ENCODE measurements at regions not wholly inside any gene's neighbourhood (a gene's known extent, or its start where the extent isn't known, plus 50 kb on each side); places are given as distances from the start of the nearest gene placed in this dataset.

DNA sequence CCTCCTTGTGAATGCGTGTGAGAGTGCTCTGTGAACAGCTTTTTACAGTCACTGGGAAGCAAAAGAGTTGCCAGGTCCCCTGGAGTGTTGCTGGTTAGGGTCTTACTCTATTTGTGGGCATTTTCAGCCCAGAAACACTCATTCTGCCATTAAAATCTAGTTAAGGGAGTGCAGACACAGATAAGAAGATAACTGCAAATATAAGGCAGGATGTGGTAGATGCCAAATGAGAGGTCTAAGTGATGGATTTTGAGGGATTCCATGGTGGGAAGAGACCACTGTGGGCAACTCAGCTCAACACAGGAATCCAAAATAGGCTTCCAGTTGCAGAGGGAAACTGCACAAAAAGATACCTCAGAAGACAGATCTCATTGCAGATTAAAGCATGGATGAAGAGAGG lies 54.5 kb upstream of the KL start:
- TF ChIP-seq, protein P1, sequence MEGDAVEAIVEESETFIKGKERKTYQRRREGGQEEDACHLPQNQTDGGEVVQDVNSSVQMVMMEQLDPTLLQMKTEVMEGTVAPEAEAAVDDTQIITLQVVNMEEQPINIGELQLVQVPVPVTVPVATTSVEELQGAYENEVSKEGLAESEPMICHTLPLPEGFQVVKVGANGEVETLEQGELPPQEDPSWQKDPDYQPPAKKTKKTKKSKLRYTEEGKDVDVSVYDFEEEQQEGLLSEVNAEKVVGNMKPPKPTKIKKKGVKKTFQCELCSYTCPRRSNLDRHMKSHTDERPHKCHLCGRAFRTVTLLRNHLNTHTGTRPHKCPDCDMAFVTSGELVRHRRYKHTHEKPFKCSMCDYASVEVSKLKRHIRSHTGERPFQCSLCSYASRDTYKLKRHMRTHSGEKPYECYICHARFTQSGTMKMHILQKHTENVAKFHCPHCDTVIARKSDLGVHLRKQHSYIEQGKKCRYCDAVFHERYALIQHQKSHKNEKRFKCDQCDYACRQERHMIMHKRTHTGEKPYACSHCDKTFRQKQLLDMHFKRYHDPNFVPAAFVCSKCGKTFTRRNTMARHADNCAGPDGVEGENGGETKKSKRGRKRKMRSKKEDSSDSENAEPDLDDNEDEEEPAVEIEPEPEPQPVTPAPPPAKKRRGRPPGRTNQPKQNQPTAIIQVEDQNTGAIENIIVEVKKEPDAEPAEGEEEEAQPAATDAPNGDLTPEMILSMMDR (IDR thresholded peaks at IDR 0.05): no peak
- TF ChIP-seq EP300 (IDR thresholded peaks at IDR 0.05) (no peak), POLR2A (IDR thresholded peaks at IDR 0.05) (no peak), POLR2AphosphoS5 (IDR thresholded peaks at IDR 0.05) (no peak)
